NB4 (cell line): ENCODE measurements at regions not wholly inside any gene's neighbourhood (a gene's known extent, or its start where the extent isn't known, plus 50 kb on each side); places are given as distances from the start of the nearest gene placed in this dataset.

Experiments
- MYC ChIP-seq: IDR thresholded peaks from 2 replicates; pipeline ENCODE4 v1.6.1; 2011; ENCODE audit warnings: low read depth, low read length
- POLR2A ChIP-seq: IDR thresholded peaks from 2 replicates; pipeline ENCODE4 v1.6.1; 2011; ENCODE audit warnings: mild to moderate bottlenecking; ENCODE audit not compliant: insufficient read length; ENCODE audit errors: extremely low read depth
- TF ChIP-seq, protein P1 (sequence below): IDR thresholded peaks from one replicate; pipeline ENCODE4 v1.5.1; 2012; ENCODE audit warnings: low read depth, low read length

DNA sequence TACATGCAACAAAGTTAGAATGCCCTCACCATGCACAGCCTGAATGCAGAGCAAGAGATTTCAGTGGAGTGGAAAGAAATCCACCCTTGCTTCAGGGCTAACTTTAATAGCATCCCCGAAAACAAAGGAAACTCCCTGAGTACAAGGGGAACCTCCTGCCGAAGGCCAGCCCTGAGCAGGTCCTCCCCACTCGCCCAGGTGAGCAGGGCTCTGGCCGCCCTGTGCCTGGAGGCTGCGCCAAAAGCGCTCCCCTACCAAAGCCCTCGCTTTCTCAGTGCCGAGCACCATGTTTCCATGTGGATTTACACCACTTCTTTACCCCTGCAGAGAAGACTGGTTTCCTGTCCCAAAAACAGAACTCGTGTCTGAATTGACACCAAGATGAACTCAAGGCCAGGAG is 61.9 kb upstream of the RPS6KA2 start:
- TF ChIP-seq, protein P1, sequence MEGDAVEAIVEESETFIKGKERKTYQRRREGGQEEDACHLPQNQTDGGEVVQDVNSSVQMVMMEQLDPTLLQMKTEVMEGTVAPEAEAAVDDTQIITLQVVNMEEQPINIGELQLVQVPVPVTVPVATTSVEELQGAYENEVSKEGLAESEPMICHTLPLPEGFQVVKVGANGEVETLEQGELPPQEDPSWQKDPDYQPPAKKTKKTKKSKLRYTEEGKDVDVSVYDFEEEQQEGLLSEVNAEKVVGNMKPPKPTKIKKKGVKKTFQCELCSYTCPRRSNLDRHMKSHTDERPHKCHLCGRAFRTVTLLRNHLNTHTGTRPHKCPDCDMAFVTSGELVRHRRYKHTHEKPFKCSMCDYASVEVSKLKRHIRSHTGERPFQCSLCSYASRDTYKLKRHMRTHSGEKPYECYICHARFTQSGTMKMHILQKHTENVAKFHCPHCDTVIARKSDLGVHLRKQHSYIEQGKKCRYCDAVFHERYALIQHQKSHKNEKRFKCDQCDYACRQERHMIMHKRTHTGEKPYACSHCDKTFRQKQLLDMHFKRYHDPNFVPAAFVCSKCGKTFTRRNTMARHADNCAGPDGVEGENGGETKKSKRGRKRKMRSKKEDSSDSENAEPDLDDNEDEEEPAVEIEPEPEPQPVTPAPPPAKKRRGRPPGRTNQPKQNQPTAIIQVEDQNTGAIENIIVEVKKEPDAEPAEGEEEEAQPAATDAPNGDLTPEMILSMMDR: no peak
- TF ChIP-seq POLR2A (no peak), MYC (no peak)
